ENCODE measurements at regions not wholly inside any gene's neighbourhood (a gene's known extent, or its start where the extent isn't known, plus 50 kb on each side); places are given as distances from the start of the nearest gene placed in this dataset.

GRCh38 chr9:74391816-74392215, 105.3 kb upstream of the RORB start:
- H3K79me2 ChIP-seq (ENCODE audit: insufficient read depth, low read length), result no peaks in the 10 kb centered on the region
- H3F3A ChIP-seq (ENCODE audit: insufficient read depth, low read length), result no peaks in the 10 kb centered on the region
- no peak overlapping the region for H3K27ac ChIP-seq (ENCODE audit: low read depth, low read length, poor library complexity, severe bottlenecking)
- H2AFZ ChIP-seq (ENCODE audit: low read length), result no peak overlapping the region
- no peak overlapping the region for H3K4me3 ChIP-seq (ENCODE audit: low read depth, low read length, poor library complexity, severe bottlenecking)
- no peak overlapping the region for H3K9ac ChIP-seq (ENCODE audit: low read length)
- H3K36me3 ChIP-seq (ENCODE audit: insufficient read depth, low read length), result no peaks in the 10 kb centered on the region
- H3K4me2 ChIP-seq (ENCODE audit: low read length), result no peak overlapping the region
- H3K9me3 ChIP-seq (ENCODE audit: low read length), result no peaks in the 10 kb centered on the region
- H3K9me2 ChIP-seq (ENCODE audit: low read depth, low read length), result no peaks in the 10 kb centered on the region
- no peaks in the 10 kb centered on the region for H3K27me3 ChIP-seq (ENCODE audit: insufficient read depth, low read length)
- TF ChIP-seq CTCF (IDR thresholded peaks at IDR 0.05; ENCODE audit: low read length) (no peak), EZH2 (IDR thresholded peaks at IDR 0.05; ENCODE audit: borderline replicate concordance, low read length) (no peak)
- no peaks in the 10 kb centered on the region for H4K20me1 ChIP-seq (ENCODE audit: insufficient read depth, low read length)
- no peaks in the 10 kb centered on the region for H3K4me1 ChIP-seq (ENCODE audit: insufficient read depth, low read length, severe bottlenecking)

GRCh38 chr9:74403581-74403980, 93.6 kb upstream of the RORB start:
- no peaks in the 10 kb centered on the region for H3F3A ChIP-seq (ENCODE audit: insufficient read depth, low read length)
- no peak overlapping the region for H3K9ac ChIP-seq (ENCODE audit: low read length)
- H3K4me1 ChIP-seq (ENCODE audit: insufficient read depth, low read length, severe bottlenecking), result no peaks in the 10 kb centered on the region
- H3K9me3 ChIP-seq (ENCODE audit: low read length), result 0 out of 2 replicates have a peak, but pooled peaks cover 3% of the 10 kb centered on the region
- no peak overlapping the region for H3K4me3 ChIP-seq (ENCODE audit: low read depth, low read length, poor library complexity, severe bottlenecking)
- no peaks in the 10 kb centered on the region for H3K79me2 ChIP-seq (ENCODE audit: insufficient read depth, low read length)
- H3K4me2 ChIP-seq (ENCODE audit: low read length), result no peak overlapping the region
- TF ChIP-seq CTCF (IDR thresholded peaks at IDR 0.05; ENCODE audit: low read length), result no peak
- TF ChIP-seq EZH2 (IDR thresholded peaks at IDR 0.05; ENCODE audit: borderline replicate concordance, low read length), result no peak
- no peaks in the 10 kb centered on the region for H3K27me3 ChIP-seq (ENCODE audit: insufficient read depth, low read length)
- no peak overlapping the region for H3K27ac ChIP-seq (ENCODE audit: low read depth, low read length, poor library complexity, severe bottlenecking)
- H3K36me3 ChIP-seq (ENCODE audit: insufficient read depth, low read length), result no peaks in the 10 kb centered on the region
- no peak overlapping the region for H2AFZ ChIP-seq (ENCODE audit: low read length)
- H4K20me1 ChIP-seq (ENCODE audit: insufficient read depth, low read length), result no peaks in the 10 kb centered on the region
- no peaks in the 10 kb centered on the region for H3K9me2 ChIP-seq (ENCODE audit: low read depth, low read length)

DNA sequence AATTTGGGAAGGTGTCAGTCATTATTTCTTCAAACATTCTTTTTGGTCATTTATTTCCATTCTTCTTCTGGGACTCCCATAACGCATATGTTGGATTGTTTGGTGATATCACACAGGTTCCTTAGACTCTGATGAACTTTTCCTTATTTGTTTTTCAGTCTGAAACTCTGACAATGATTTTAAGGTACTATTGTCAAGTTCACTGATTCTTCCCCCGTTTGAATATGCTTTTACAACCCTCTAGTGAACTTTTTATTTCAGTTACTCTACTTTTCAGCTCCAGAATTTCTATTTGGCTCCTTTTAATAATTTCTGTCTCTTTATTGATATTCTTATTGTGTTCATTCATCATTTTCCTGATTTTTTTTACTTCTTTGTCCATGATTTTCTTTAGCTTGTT, 92.5 kb upstream of the RORB start:
- Histone ChIP-seq H4K20me1 (ENCODE audit: insufficient read depth, low read length) (no peaks in the 10 kb centered on the region), H3K4me1 (ENCODE audit: insufficient read depth, low read length, severe bottlenecking) (no peaks in the 10 kb centered on the region), H3K79me2 (ENCODE audit: insufficient read depth, low read length) (no peaks in the 10 kb centered on the region), H2AFZ (ENCODE audit: low read length) (no peak overlapping the region), H3K9me3 (ENCODE audit: low read length) (0 out of 2 replicates have a peak, but pooled peaks cover 3% of the 10 kb centered on the region), H3K9ac (ENCODE audit: low read length) (no peak overlapping the region), H3F3A (ENCODE audit: insufficient read depth, low read length) (no peaks in the 10 kb centered on the region), H3K27me3 (ENCODE audit: insufficient read depth, low read length) (no peaks in the 10 kb centered on the region), H3K4me2 (ENCODE audit: low read length) (no peak overlapping the region), H3K9me2 (ENCODE audit: low read depth, low read length) (no peaks in the 10 kb centered on the region), H3K36me3 (ENCODE audit: insufficient read depth, low read length) (no peaks in the 10 kb centered on the region), H3K4me3 (ENCODE audit: low read depth, low read length, poor library complexity, severe bottlenecking) (no peak overlapping the region), H3K27ac (ENCODE audit: low read depth, low read length, poor library complexity, severe bottlenecking) (no peak overlapping the region)
- no peak for TF ChIP-seq EZH2 (IDR thresholded peaks at IDR 0.05; ENCODE audit: borderline replicate concordance, low read length)
- TF ChIP-seq CTCF (IDR thresholded peaks at IDR 0.05; ENCODE audit: low read length), result no peak
